H9 (cell line): ENCODE measurements at regions not wholly inside any gene's neighbourhood (a gene's known extent, or its start where the extent isn't known, plus 50 kb on each side); places are given as distances from the start of the nearest gene placed in this dataset.

Experiments used
- DNase-seq: peaks from one replicate; pipeline ENCODE4 v3.0.0-alpha.2; 2017
- H2AFZ ChIP-seq: one replicate; pipeline ENCODE4 v1.6.1; 2013; ENCODE audit warnings: mild to moderate bottlenecking, low read length, control low read depth, moderate library complexity
- H2AK5ac ChIP-seq: 2 replicates; pipeline ENCODE4 v1.6.1; 2013; ENCODE audit warnings: low read length, control low read depth, mixed read lengths; ENCODE audit not compliant: insufficient read length
- H2BK120ac ChIP-seq: one replicate; pipeline ENCODE4 v1.6.1; 2013; ENCODE audit warnings: low read depth, mild to moderate bottlenecking, low read length, control low read depth, inconsistent platforms; ENCODE audit not compliant: poor library complexity, severe bottlenecking
- H2BK12ac ChIP-seq: 2 replicates; pipeline ENCODE4 v1.6.1; 2013; ENCODE audit warnings: low read length, control low read depth, mixed read lengths, low read depth; ENCODE audit not compliant: insufficient read length
- H2BK15ac ChIP-seq: 2 replicates; pipeline ENCODE4 v1.6.1; 2013; ENCODE audit warnings: low read depth, low read length, control low read depth
- H2BK20ac ChIP-seq: one replicate; pipeline ENCODE4 v1.6.1; 2013; ENCODE audit warnings: low read depth, mild to moderate bottlenecking, low read length, control low read depth, inconsistent platforms; ENCODE audit not compliant: poor library complexity, severe bottlenecking
- H2BK5ac ChIP-seq: 2 replicates; pipeline ENCODE4 v1.6.1; 2013; ENCODE audit warnings: low read length, control low read depth, mixed read lengths; ENCODE audit not compliant: insufficient read length
- H3K14ac ChIP-seq: 2 replicates; pipeline ENCODE4 v1.6.1; 2013; ENCODE audit warnings: low read length, control low read depth; ENCODE audit not compliant: insufficient read depth
- H3K18ac ChIP-seq: 2 replicates; pipeline ENCODE4 v1.6.1; 2013; ENCODE audit warnings: low read depth, mild to moderate bottlenecking, mixed read lengths, low read length, control low read depth; ENCODE audit not compliant: insufficient read length
- H3K23ac ChIP-seq: 2 replicates; pipeline ENCODE4 v1.6.1; 2013; ENCODE audit warnings: low read length, control low read depth, mixed read lengths, low read depth; ENCODE audit not compliant: insufficient read length
- H3K23me2 ChIP-seq: 2 replicates; pipeline ENCODE4 v1.6.1; 2013; ENCODE audit warnings: low read depth, mild to moderate bottlenecking, mixed read lengths, low read length, control low read depth; ENCODE audit not compliant: insufficient read length, poor library complexity, severe bottlenecking
- H3K27ac ChIP-seq: 2 replicates; pipeline ENCODE4 v1.5.1; 2013; ENCODE audit warnings: low read length, control low read depth, mixed read lengths, low read depth; ENCODE audit not compliant: insufficient read length
- H3K27me3 ChIP-seq: 2 replicates; pipeline ENCODE4 v1.6.1; 2013; ENCODE audit warnings: low read length, control low read depth, inconsistent platforms; ENCODE audit not compliant: insufficient read depth
- H3K4ac ChIP-seq: 2 replicates; pipeline ENCODE4 v1.6.1; 2013; ENCODE audit warnings: low read depth, mild to moderate bottlenecking, control low read depth, inconsistent platforms, low read length, moderate library complexity
- H3K4me1 ChIP-seq: 2 replicates; pipeline ENCODE4 v1.6.1; 2013; ENCODE audit warnings: low read length, control low read depth, inconsistent platforms; ENCODE audit not compliant: insufficient read depth
- H3K4me2 ChIP-seq: 2 replicates; pipeline ENCODE4 v1.6.1; 2013; ENCODE audit warnings: low read length, control low read depth, mixed read lengths; ENCODE audit not compliant: insufficient read length, insufficient read depth
- H3K56ac ChIP-seq: 2 replicates; pipeline ENCODE4 v1.6.1; 2013; ENCODE audit warnings: low read depth, mild to moderate bottlenecking, mixed read lengths, low read length, control low read depth; ENCODE audit not compliant: insufficient read length
- H3K79me1 ChIP-seq: 2 replicates; pipeline ENCODE4 v1.6.1; 2013; ENCODE audit warnings: low read depth, mild to moderate bottlenecking, moderate library complexity, low read length, control low read depth, inconsistent platforms; ENCODE audit not compliant: insufficient read depth, poor library complexity, severe bottlenecking
- H3K79me2 ChIP-seq: 2 replicates; pipeline ENCODE4 v1.6.1; 2013; ENCODE audit warnings: low read length, control low read depth, inconsistent platforms; ENCODE audit not compliant: insufficient read depth
- H3K9ac ChIP-seq: 2 replicates; pipeline ENCODE4 v1.6.1; 2013; ENCODE audit warnings: low read length, control low read depth, mixed read lengths; ENCODE audit not compliant: insufficient read length; ENCODE audit errors: extremely low read depth
- H3K9me3 ChIP-seq: one replicate; pipeline ENCODE4 v1.6.1; 2013; ENCODE audit warnings: low read depth, low read length, inconsistent platforms; ENCODE audit not compliant: control insufficient read depth
- H3T11ph ChIP-seq: one replicate; pipeline ENCODE4 v1.6.1; 2013; ENCODE audit warnings: mild to moderate bottlenecking, low read length, control low read depth, inconsistent platforms
- H4K20me1 ChIP-seq: one replicate; pipeline ENCODE4 v1.6.1; 2013; ENCODE audit not compliant: control insufficient read depth, insufficient read length, insufficient read depth
- H4K5ac ChIP-seq: 2 replicates; pipeline ENCODE4 v1.6.1; 2013; ENCODE audit warnings: low read depth, mild to moderate bottlenecking, mixed read lengths, low read length, control low read depth; ENCODE audit not compliant: insufficient read length
- H4K8ac ChIP-seq: replicated peaks from 2 replicates; pipeline ENCODE4 v1.6.1; 2013; ENCODE audit warnings: low read length, control low read depth, mixed read lengths, low read depth; ENCODE audit not compliant: insufficient read length
- H4K91ac ChIP-seq: 2 replicates; pipeline ENCODE4 v1.6.1; 2013; ENCODE audit warnings: low read depth, mild to moderate bottlenecking, moderate library complexity, mixed read lengths, low read length, control low read depth; ENCODE audit not compliant: insufficient read length
- H3K27ac Mint-ChIP-seq, 3 experiments: 2 replicates in 2 of 3; 3 replicates in 1 of 3; pipeline ENCODE4 v1.8.0; 2020 to 2021; ENCODE audit warnings: mixed read lengths in 3 of 3, mild to moderate bottlenecking in 1 of 3, moderate library complexity in 1 of 3
- H3K27me3 Mint-ChIP-seq: 2 replicates; pipeline ENCODE4 v1.8.0; 2021; ENCODE audit warnings: low read depth, mild to moderate bottlenecking, moderate library complexity, mixed read lengths
- H3K36me3 Mint-ChIP-seq, 3 experiments: 2 replicates in 2 of 3; 3 replicates in 1 of 3; pipeline ENCODE4 v1.8.0; 2020 to 2021; ENCODE audit warnings: low read depth in 3 of 3, mixed read lengths in 3 of 3; ENCODE audit not compliant: insufficient read depth in 1 of 3
- H3K4me1 Mint-ChIP-seq, 2 experiments: 2 replicates each; pipeline ENCODE4 v1.8.0; 2020; ENCODE audit warnings: mixed read lengths in 2 of 2
- H3K4me3 Mint-ChIP-seq, 2 experiments: 2 replicates in 1 of 2; 3 replicates in 1 of 2; pipeline ENCODE4 v1.8.0; 2020 to 2021; ENCODE audit warnings: mild to moderate bottlenecking in 2 of 2, mixed read lengths in 2 of 2, moderate library complexity in 1 of 2
- H3K9me3 Mint-ChIP-seq, 2 experiments: 2 replicates in 1 of 2; 3 replicates in 1 of 2; pipeline ENCODE4 v1.8.0; 2020; ENCODE audit warnings: mild to moderate bottlenecking in 2 of 2, mixed read lengths in 2 of 2, moderate library complexity in 1 of 2
- CTCF ChIP-seq: fragments of 200-600 bp; sonication (generic); conservative IDR thresholded peaks from 3 replicates; pipeline ENCODE4 v1.8.0; 2021; ENCODE audit warnings: antibody characterized with exemption, mild to moderate bottlenecking
- WGBS: extraction: QIAGEN DNeasy Blood & Tissue Kit; methylation state at CpG from one replicate; pipeline ENCODE4 v1.1.7; 2013; ENCODE audit warnings: missing lambda C conversion rate, low lambda C conversion rate, mixed read lengths; ENCODE audit not compliant: insufficient read length; ENCODE audit errors: extremely low coverage; 5-methylcytosine and 5-hydroxymethylcytosine counted together

GRCh38 chr5:175351126-175351525 is 92.9 kb downstream of the DRD1 start:
- Histone ChIP-seq H2BK12ac (no peak overlapping the region), H3K14ac (no peak overlapping the region; the same call in 1 of the 2 replicates)
- no CpG with 5 or more reads among the region's 7 CpGs for WGBS

More at GRCh38 chr5:175351126-175351525, 92.9 kb downstream of the DRD1 start:
- Mint-ChIP-seq H3K4me1 (peaks cover 27 to 28% of the 10 kb centered on the region in 2 experiments), H3K27ac (no peak overlapping the region; a peak in 1 of 7 replicates), H3K4me3 (no peak overlapping the region), H3K9me3 (no peaks in the 10 kb centered on the region), H3K27me3 (peaks cover 12% of the 10 kb centered on the region), H3K36me3 (no peaks in the 10 kb centered on the region)
- H3K27me3 ChIP-seq = no peaks in the 10 kb centered on the region; the same call in 1 of the 2 replicates
- H3K9me3 ChIP-seq = no peaks in the 10 kb centered on the region
- no peak overlapping the region for H3K56ac ChIP-seq
- H4K20me1 ChIP-seq = no peaks in the 10 kb centered on the region
- no peak overlapping the region for H2BK15ac ChIP-seq
- H3K23me2 ChIP-seq = no peaks in the 10 kb centered on the region
- no peak overlapping the region for H3K18ac ChIP-seq
- no peak overlapping the region for H2AFZ ChIP-seq
- H2BK120ac ChIP-seq = no peak overlapping the region
- no peak overlapping the region for H3K4me2 ChIP-seq
- H2AK5ac ChIP-seq = no peak overlapping the region
- no peaks in the 10 kb centered on the region for H3K79me1 ChIP-seq
- H4K8ac ChIP-seq = no peak overlapping the region
- H3T11ph ChIP-seq = no peak overlapping the region
- no peak for DNase-seq
- no peak overlapping the region for H3K27ac ChIP-seq
- H3K4ac ChIP-seq = no peak overlapping the region
- H3K9ac ChIP-seq = no peak overlapping the region
- H2BK5ac ChIP-seq = no peak overlapping the region
- no peak overlapping the region for H3K23ac ChIP-seq
- H2BK20ac ChIP-seq = no peak overlapping the region
- no peak overlapping the region for H4K91ac ChIP-seq
- peaks cover 4% of the 10 kb centered on the region; the same call in 1 of the 2 replicates for H3K4me1 ChIP-seq
- no peaks in the 10 kb centered on the region for H3K79me2 ChIP-seq
- TF ChIP-seq CTCF = no peak
- no peak overlapping the region for H4K5ac ChIP-seq
